Left lung (tissue), 4 donors: ENCODE measurements at regions not wholly inside any gene's neighbourhood (a gene's known extent, or its start where the extent isn't known, plus 50 kb on each side); places are given as distances from the start of the nearest gene placed in this dataset.
A peak's percentile ranks its signal among the peaks of the same experiment; 100 is the strongest.

ENCODE experiments used
- ATAC-seq: fragments of 200-7000 bp; cut with Tn5 transposase; one replicate; pipeline ENCODE4 v1.9.1; 2020; ENCODE audit warnings: moderate library complexity
- DNase-seq, 4 donors: peaks; one replicate each; pipeline ENCODE4 v3.0.0-alpha.2; 2013 to 2020
- H3K27ac ChIP-seq, 2 donors: fragments of 200-600 bp; sonication (generic) in 1 of 2; one replicate each; pipeline versions ENCODE4 v1.5.0 to v1.8.0; 2020 to 2021
- H3K27me3 ChIP-seq, 2 donors: fragments of 200-600 bp; sonication (generic) in 1 of 2; one replicate each; pipeline versions ENCODE4 v1.5.0 to v1.8.0; 2020 to 2021
- H3K36me3 ChIP-seq, 2 donors: fragments of 200-600 bp; sonication (generic) in 1 of 2; one replicate each; pipeline versions ENCODE4 v1.5.0 to v1.8.0; 2020 to 2021
- H3K4me1 ChIP-seq, 2 donors: fragments of 200-600 bp; one replicate each; pipeline ENCODE4 v1.8.0; 2021
- H3K4me3 ChIP-seq, 2 donors: fragments of 200-600 bp; sonication (generic) in 1 of 2; one replicate each; pipeline versions ENCODE4 v1.5.0 to v1.8.0; 2020 to 2021; ENCODE audit warnings: mild to moderate bottlenecking in 1 of 2
- H3K9me3 ChIP-seq, 2 donors: fragments of 200-600 bp; sonication (generic) in 1 of 2; one replicate each; pipeline versions ENCODE4 v1.5.0 to v1.8.0; 2020 to 2021
- CTCF ChIP-seq, 2 donors: fragments of 200-600 bp; sonication (generic) in 1 of 2; IDR thresholded peaks; one replicate each; pipeline versions ENCODE4 v1.5.0 to v1.8.0; 2021; ENCODE audit warnings: antibody characterized with exemption in 2 of 2
- intact Hi-C, 2 donors: fragments of 100-400 bp; cut with DNase I; formaldehyde crosslinking; loops; one replicate each; pipeline versions ENCODE4 v1.11.2 to v1.14.2; 2022
- donor health status: DM: no; HTN: yes; CAD: no.
- donor health status: DM: no; HTN: no; CAD: no.

GRCh38 chr5:130976493-130976892 lies 188.6 kb downstream of the HINT1 start:
- Histone ChIP-seq H3K4me3 (no peak overlapping the region), H3K9me3 (no peaks in the 10 kb centered on the region), H3K27ac (no peak overlapping the region), H3K4me1 (no peaks in the 10 kb centered on the region), H3K27me3 (no peaks in the 10 kb centered on the region), H3K36me3 (no peaks in the 10 kb centered on the region)
- intact Hi-C loops: no loop called here
- ATAC-seq (no peak), DNase-seq (no peak)
- no peak for TF ChIP-seq CTCF (IDR thresholded peaks at IDR 0.05)

- no peaks in the 10 kb centered on the region for H3K9me3 ChIP-seq
- no peak overlapping the region for H3K27ac ChIP-seq
- DNase-seq (no peak), ATAC-seq (peak; percentile 57)
- intact Hi-C loops: no loop called here
- no peaks in the 10 kb centered on the region for H3K36me3 ChIP-seq
- H3K27me3 ChIP-seq: no peaks in the 10 kb centered on the region
- no peak overlapping the region for H3K4me3 ChIP-seq
- no peak for TF ChIP-seq CTCF (IDR thresholded peaks at IDR 0.05)
- H3K4me1 ChIP-seq: no peaks in the 10 kb centered on the region
Observed at GRCh38 chr5:130975847-130976246, 189.2 kb downstream of the HINT1 start.

DNA sequence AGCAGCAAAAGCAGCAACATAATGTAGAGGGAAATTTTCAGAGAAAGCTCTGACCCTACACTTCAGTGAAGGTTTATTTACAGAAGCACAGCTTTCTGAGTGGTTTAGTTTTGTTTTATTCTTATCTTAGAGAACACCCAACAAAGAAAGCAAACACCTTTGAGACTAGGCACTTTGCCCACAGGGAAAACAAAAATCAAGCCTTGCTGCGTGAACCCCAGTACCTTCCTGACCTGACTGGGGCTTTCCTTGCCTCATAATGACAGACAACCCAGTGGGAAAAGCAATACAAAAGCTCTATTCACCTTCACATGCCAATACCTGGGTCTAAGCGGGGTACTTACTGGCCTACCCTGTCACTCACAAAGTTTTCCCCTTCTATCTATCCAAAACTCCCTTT lies 189.8 kb downstream of the HINT1 start:
- ATAC-seq (peak; percentile 90), DNase-seq (peak in 1 of 4 donors; percentile 32)
- Histone ChIP-seq H3K36me3 (no peaks in the 10 kb centered on the region), H3K4me3 (no peak overlapping the region), H3K27ac (no peak overlapping the region), H3K27me3 (no peaks in the 10 kb centered on the region), H3K4me1 (no peaks in the 10 kb centered on the region), H3K9me3 (no peaks in the 10 kb centered on the region)
- no peak for TF ChIP-seq CTCF (IDR thresholded peaks at IDR 0.05)
- intact Hi-C loops: no loop called here

- ATAC-seq: peak; percentile 76
- H3K4me3 ChIP-seq: no peak overlapping the region
Observed at GRCh38 chr5:130974021-130974683, 190.9 kb downstream of the HINT1 start.

DNA sequence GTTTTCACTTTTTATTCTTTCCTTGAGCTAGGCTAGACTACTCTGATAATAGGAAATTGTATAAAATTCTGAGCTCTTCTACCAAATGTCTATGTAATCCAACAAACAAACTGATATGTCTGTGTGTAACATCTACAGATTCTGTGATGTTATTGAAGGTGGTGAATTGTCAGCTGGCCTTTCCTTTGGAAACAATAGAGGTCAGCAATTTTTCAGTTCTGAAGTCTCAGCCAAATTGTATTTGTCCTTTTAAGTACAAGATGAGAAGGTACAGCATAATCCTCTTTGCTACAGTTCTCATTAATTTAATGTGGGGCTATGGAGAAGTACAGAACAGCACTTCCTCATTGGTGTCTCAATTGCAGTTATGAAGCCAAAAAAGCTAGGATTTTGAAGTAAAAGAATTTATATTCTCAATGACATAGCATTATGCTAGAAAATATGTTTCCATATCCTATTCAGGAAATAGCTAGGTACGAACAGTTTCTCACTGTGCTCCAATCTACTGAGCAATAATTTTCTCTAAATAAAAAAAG lies 198.0 kb downstream of the HINT1 start:
- Histone ChIP-seq H3K27me3 (no peaks in the 10 kb centered on the region), H3K9me3 (peaks cover 0 to 6% of the 10 kb centered on the region in 2 donors), H3K36me3 (no peaks in the 10 kb centered on the region), H3K4me3 (no peak overlapping the region), H3K27ac (no peak overlapping the region), H3K4me1 (no peaks in the 10 kb centered on the region)
- intact Hi-C loops: no loop called here
- ATAC-seq (no peak), DNase-seq (no peak)
- TF ChIP-seq CTCF (IDR thresholded peaks at IDR 0.05): no peak

More at GRCh38 chr5:130974021-130974683, 190.9 kb downstream of the HINT1 start:
- no peak for TF ChIP-seq CTCF (IDR thresholded peaks at IDR 0.05)
- no peak for DNase-seq
- no peaks in the 10 kb centered on the region for H3K9me3 ChIP-seq
- H3K4me1 ChIP-seq: no peaks in the 10 kb centered on the region
- no peak overlapping the region for H3K27ac ChIP-seq
- H3K36me3 ChIP-seq: no peaks in the 10 kb centered on the region
- no peaks in the 10 kb centered on the region for H3K27me3 ChIP-seq
- intact Hi-C loops: no loop called here
